ENCODE measurements at regions not wholly inside any gene's neighbourhood (a gene's known extent, or its start where the extent isn't known, plus 50 kb on each side); places are given as distances from the start of the nearest gene placed in this dataset.

DNA sequence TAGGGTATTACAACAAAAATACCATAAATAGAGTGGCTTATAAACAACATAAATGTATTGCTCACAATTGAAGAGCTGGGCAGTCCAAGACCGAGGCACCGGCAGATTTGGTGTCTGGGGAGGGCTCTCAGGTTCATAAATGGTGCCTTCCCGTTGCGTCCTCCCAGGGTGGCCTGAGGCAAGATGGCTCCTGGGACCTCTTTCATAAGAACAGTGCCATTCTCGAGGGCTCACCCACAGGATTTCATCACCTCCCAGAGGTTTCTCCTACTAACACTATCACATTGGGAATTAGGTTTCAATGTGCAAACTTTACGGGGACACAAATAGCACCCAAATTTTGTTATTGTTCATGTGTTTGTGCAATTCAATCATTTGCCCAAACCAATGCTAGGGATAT lies 793.5 kb upstream of the HS6ST1 start:
- no peak for DNase-seq (ENCODE audit: low read depth, low spot score)

DNA sequence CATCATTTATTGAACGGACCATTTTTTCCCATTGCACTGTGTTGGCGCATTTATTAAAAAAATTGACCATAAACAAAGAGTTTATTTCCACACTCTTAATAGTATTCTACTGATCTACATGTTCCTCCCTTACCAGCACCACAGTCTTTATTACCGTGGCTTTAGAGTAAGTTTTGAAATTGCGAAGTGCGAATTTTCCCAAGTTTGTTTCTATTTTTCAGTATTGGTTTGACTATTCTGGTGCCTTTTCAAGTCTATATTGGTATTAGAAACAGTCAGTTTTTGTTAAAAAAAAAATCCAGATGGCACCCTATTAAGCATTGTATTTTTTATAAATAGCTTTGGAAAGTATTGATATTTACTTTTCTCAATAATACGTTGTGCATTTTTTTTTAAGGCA lies 795.1 kb upstream of the HS6ST1 start:
- DNase-seq (ENCODE audit: low read depth, low spot score): no peak

DNA sequence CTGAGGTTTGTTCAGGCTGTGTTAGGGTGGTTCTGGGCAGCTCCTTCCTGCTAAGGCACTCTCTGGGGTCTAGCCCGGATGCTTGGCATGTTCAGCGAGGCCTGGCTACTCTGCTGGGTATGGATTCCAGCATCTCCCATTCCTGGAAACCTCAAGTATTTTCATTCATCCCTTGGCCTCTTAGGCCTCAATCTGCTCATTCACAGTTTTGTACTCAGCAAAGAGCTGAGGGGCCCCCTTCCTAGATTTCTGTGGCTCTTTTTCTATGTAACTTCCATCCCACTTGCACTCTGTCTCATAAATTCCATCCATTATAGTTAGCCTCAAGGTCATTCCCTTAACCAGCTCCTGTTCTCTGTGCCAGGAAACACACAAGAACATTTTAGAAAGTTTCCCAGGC lies 798.8 kb upstream of the HS6ST1 start:
- DNase-seq (ENCODE audit: low read depth, low spot score): peak; percentile 93

DNA sequence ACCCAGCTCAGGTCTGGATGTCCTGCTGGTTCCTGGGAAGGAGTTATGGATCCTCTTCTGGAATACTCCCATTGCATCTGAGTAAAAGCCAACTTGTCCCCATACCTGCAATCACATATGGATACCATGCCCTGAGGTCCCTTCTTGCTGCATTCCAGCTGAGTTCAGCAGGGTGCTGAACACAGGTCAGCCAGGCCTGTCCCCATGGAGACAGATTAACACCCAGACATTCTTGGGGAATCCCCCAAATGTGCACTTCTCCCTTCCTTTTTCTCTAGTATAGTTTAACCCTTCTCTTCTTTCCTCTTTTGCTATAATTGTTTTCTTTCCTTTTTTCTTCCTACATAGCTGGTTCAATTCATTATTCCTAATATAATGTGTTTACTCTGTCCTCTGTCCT lies 799.6 kb upstream of the HS6ST1 start:
- no peak for DNase-seq (ENCODE audit: low read depth, low spot score)

DNA sequence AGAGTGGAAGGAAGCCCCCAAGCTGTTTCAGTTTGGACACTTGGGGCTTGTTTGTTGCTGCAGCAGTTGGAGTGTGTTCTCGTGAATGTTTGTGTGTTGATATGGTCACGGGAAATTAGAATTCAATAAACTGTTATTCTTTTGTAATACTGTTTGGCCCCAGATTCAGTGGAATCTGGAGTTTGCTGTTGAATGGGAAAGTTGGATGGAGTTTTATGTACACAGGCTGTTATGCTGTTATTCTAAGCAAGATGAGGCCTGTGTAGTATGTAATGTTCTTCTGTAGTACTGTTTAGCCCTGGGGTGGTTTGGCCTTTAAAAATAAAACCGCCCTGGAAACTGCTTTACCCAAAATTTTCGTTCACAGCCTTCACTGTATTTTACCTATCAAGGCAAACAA lies 810.4 kb upstream of the HS6ST1 start:
- DNase-seq (ENCODE audit: low read depth, low spot score): no peak

DNA sequence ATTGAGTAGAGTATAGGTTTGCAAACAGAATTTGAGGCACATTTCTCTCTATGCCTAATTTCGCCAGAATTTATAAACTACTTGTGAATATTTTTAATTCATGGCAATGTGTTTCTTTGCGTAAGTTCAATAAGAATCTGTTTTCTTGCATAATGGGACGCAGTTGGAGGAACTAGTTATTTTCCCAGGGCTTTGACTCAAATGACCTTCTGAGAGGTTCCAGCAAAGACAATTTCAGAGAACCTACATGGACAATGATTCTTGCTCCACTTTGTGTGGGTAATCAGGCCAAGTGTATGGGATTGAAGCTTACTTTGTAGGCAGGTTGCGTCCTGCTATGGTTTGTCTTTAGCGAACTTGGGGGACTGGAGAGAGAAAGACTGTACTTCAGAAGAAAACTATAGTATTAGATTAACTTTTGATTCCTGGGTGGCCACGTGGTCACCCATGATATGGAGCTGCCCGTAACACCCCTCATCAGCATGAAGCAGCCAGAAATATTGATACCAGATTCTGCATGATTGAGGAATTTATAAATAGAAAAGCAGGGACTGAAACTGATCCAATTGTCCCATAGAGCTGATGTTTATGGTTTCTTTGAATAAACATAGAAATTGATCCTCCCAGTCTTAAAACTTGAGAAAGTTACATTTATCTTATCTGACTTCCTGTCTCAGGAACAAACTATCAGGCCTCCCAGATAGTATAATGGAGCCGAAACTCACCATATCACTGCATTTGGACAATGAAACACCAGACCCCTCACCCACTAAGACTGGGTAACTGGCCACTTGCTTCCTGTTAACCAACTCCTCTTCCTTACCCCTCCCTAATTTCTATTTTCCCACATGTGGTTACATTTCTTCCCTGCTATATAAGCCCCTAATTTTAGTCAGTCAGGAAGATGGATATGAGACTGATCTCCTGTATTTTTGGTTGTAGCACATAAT lies 815.3 kb upstream of the HS6ST1 start:
- DNase-seq (ENCODE audit: low read depth, low spot score): no peak

DNA sequence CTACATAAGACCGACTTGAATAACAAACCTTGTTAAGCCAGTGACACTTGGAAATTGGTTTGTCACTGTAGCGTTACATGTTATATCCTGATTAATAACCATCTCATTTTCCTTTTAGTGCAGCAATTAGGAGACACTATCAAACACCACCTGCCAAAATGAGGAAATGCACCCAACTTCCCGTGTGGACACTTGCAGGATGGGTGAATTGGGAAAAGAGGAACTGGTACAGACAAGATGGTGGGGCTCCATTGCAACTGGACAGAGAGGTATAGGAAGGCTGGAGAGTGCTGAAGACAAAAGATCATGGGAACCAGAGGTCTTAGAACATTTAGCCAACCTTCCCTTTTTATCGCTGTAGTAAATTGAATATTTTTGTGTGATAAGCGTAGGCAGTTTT lies 816.3 kb upstream of the HS6ST1 start:
- DNase-seq (ENCODE audit: low read depth, low spot score): no peak

DNA sequence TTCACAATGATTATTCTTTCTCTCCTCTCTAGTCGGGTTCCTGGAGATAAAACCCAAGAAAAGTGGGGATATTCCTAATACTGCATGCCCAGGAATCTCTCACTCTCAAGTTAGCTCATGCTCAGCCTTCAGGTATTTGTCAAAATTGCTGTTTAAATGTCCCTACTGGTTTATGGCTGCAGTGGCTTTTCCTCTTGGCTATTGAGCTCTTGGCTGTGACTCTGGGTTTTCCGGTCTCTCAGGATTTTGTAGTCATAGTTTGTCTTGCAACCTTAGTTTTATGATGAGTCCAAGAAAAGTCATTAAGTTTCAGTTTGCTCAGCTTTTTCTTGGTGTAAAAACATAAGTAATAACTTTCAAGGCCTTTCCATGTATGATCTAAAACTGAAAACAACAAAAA lies 820.7 kb upstream of the HS6ST1 start:
- no peak for DNase-seq (ENCODE audit: low read depth, low spot score)

DNA sequence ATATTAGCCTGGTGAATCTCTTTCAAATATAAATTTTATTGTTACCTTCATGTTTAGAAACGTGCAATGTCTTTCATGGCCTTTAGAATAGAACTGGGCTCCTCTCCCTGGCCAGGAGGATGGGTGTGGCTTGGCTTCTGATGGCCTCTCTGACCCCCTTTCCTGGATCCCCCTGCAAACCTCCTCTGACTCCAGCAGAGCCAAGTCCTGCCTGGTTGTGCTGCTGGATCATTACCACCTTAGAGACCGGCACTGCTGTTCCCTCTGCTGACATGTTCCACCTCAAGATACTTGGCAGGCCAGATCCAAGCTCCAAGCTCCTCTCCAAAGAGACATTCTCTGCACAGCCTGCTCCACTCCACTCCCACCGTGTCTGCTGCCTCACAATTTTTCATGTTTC lies 823.8 kb upstream of the HS6ST1 start:
- no peak for DNase-seq (ENCODE audit: low read depth, low spot score)

DNA sequence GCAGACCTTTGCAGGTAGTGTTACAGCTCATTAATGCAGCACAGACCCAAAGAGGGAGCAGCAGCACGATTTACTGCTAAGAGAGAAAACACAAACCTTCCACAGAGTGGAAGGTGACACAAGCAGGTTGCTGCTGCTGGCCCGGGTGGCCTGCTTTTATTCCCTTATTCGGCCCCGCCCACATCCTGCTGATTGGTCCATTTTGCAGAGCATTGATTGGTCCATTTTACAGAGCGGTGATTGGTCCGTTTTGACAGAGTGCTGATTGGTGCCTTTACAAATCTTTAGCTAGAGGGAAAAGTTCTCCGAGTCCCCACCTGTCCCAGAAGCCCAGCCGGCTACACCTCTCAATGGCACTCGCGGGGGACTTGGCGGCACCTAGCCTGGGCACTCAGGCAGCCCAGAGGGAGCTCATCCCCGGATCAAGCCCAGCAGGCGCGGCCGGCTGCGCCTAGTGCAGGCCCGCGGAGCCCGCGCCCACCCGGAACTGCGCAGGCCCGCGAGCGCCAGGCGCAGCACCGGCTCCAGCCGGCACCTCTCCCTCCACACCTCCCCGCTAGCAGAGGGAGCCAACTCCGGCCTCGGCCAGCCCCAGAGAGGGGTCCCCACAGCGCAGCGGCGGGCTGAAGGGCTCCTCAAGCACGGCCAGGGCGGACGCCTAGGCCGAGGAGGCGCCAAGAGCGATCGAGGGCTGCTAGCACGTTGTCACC lies 825.6 kb upstream of the HS6ST1 start:
- DNase-seq (ENCODE audit: low read depth, low spot score): no peak

- peak; percentile 30 for DNase-seq (ENCODE audit: low read depth, low spot score)
Observed at GRCh38 chr2:129152514-129152913, 827.0 kb upstream of the RAB6C start.

GRCh38 chr2:129160879-129161278 lies 818.6 kb upstream of the RAB6C start:
- no peak for DNase-seq (ENCODE audit: low read depth, low spot score)

DNA sequence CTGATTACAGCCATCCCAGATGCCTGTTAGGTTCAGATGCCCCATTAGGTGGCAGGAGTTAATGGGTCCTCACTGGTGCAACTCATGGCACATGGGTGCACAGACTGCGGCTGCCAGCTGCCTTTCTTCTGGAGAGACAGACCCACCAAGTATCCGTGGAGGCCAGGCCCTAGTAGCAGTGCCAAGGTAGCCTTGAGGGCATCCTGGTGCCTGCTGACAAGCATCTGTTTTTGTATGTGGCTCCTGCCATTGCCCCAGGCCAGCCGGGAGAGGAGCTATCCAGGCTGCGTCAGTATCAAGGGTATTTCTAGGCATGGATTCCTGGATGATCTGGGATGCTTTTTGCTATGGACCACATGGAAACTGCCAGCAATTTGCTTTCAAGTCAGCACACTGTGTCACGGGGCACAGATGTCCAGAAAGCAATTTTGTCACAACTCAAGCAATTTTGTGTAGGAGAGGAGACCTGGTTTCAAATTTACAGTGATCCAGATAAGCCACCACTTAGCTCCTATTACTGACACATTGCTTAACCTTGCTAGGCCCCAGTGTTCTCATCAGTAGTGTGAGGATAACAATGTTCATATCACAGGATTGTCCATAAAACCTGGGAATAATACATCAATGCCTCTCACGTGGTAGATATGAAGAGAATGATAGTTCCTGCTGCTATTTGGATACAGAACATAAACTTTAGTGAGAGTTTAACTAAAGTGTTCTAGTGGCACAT lies 815.1 kb upstream of the RAB6C start:
- DNase-seq (ENCODE audit: low read depth, low spot score): no peak

- no peak for DNase-seq (ENCODE audit: low read depth, low spot score)
Observed at GRCh38 chr2:129165006-129165405, 814.5 kb upstream of the RAB6C start.

GRCh38 chr2:129167456-129167855 lies 812.0 kb upstream of the RAB6C start:
- no peak for DNase-seq (ENCODE audit: low read depth, low spot score)

- no peak for DNase-seq (ENCODE audit: low read depth, low spot score)
Observed at GRCh38 chr2:129170570-129170969, 808.9 kb upstream of the RAB6C start.

DNA sequence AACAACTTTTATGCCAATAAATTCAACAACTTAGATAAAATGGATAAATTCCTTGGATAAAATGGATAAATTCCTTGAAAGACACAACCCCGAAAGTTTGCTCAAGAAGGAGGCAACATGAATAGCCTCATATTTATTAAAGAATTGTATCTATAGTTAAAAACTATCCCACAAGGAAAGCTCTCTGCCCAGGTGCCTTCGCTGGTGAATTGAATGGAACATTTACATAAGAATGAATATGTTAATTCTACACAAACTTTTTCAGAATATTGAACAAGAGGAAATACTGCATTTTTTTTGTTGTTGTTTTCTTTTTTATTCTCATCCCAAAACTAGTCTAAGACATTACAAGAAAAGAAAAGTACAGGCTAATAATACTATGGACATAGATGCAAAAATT lies 805.3 kb upstream of the RAB6C start:
- no peak for DNase-seq (ENCODE audit: low read depth, low spot score)

- no peak for DNase-seq (ENCODE audit: low read depth, low spot score)
Observed at GRCh38 chr2:129175051-129175450, 804.4 kb upstream of the RAB6C start.

- DNase-seq (ENCODE audit: low read depth, low spot score): no peak
Observed at GRCh38 chr2:129176375-129176774, 803.1 kb upstream of the RAB6C start.

DNA sequence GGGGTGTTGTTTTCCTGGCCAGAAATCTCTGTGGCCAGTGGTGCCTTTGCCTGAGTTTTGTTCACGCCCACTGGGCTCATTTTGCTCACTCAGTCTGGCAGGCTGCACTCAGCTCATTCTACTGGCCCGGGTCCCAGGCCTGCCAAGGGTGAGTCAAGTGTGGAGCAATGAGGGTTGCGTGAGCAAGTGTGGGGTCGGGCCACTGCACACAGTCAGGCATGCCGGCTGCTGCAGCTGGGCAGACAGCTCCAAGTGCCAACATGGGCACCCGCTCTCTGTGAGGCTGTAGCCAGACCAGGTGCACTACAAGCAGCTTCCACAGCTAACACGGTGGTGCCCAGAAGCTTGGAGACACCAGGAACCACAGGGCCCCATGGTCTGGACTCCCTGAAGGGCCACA lies 801.1 kb upstream of the RAB6C start:
- peak; percentile 89 for DNase-seq (ENCODE audit: low read depth, low spot score)

GRCh38 chr2:129179199-129179598 lies 800.3 kb upstream of the RAB6C start:
- no peak for DNase-seq (ENCODE audit: low read depth, low spot score)

DNA sequence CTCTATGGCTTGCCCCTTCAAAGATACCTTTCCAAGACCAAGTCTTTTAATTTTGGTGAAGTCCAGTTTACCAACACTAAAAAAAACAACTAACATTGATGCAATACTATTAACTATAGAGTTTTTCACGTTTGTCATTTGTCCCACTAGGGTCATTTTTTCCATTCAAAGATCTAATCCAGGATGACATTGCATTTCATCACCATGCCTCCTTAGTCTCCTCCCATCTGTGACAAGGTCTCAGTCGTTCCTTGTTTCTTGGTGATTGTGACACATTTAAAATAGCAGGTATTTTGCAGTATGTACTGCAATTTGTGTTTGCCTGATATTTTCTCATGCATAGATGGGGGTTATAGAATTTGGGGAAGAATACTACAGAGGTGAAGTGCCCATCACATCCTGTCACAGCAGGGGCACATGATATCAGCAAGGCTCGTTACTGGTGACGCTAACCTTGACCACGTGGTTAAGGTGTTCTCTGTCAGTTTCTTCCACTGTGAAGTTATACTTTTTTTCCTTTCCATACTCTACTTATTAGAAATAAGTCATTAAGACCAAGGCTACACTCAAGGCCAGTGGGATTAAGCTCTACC lies 799.2 kb upstream of the RAB6C start:
- DNase-seq (ENCODE audit: low read depth, low spot score): no peak

Data from astrocyte of the hippocampus (primary cell).